ENCODE measurements at regions not wholly inside any gene's neighbourhood (a gene's known extent, or its start where the extent isn't known, plus 50 kb on each side); places are given as distances from the start of the nearest gene placed in this dataset.

- Mint-ChIP-seq H3K27ac (no peak overlapping the region), H3K36me3 (ENCODE audit: low read depth) (no peaks in the 10 kb centered on the region), H3K9me3 (peaks cover 24% of the 10 kb centered on the region), H3K27me3 (ENCODE audit: low read depth) (no peaks in the 10 kb centered on the region), H3K4me3 (no peak overlapping the region), H3K4me1 (ENCODE audit: low read depth) (no peaks in the 10 kb centered on the region)
- DNase-seq (ENCODE audit: low spot score) = no peak
Measured at GRCh38 chr3:166788936-166789335, 591.2 kb downstream of the ZBBX start.

- Mint-ChIP-seq H3K9me3 (peaks cover 50% of the 10 kb centered on the region), H3K27me3 (ENCODE audit: low read depth) (no peaks in the 10 kb centered on the region), H3K27ac (no peak overlapping the region), H3K4me1 (ENCODE audit: low read depth) (no peaks in the 10 kb centered on the region), H3K4me3 (no peak overlapping the region), H3K36me3 (ENCODE audit: low read depth) (no peaks in the 10 kb centered on the region)
- no peak for DNase-seq (ENCODE audit: low spot score)
Measured at GRCh38 chr3:166785876-166786275, 594.2 kb downstream of the ZBBX start.

GRCh38 chr3:166783206-166783605 lies 596.9 kb downstream of the ZBBX start:
- Mint-ChIP-seq H3K27me3 (ENCODE audit: low read depth) (no peaks in the 10 kb centered on the region), H3K9me3 (peaks cover 50% of the 10 kb centered on the region), H3K4me1 (ENCODE audit: low read depth) (no peaks in the 10 kb centered on the region), H3K27ac (no peak overlapping the region), H3K4me3 (no peak overlapping the region), H3K36me3 (ENCODE audit: low read depth) (no peaks in the 10 kb centered on the region)
- no peak for DNase-seq (ENCODE audit: low spot score)

- Mint-ChIP-seq H3K9me3 (peaks cover 32% of the 10 kb centered on the region), H3K4me1 (ENCODE audit: low read depth) (no peaks in the 10 kb centered on the region), H3K27ac (no peak overlapping the region), H3K36me3 (ENCODE audit: low read depth) (no peaks in the 10 kb centered on the region), H3K27me3 (ENCODE audit: low read depth) (no peaks in the 10 kb centered on the region), H3K4me3 (no peak overlapping the region)
- DNase-seq (ENCODE audit: low spot score) = no peak
Measured at GRCh38 chr3:166764698-166765318, 615.3 kb downstream of the ZBBX start.

- Mint-ChIP-seq H3K4me1 (ENCODE audit: low read depth) (no peaks in the 10 kb centered on the region), H3K27ac (no peak overlapping the region), H3K36me3 (ENCODE audit: low read depth) (no peaks in the 10 kb centered on the region), H3K9me3 (peaks cover 31% of the 10 kb centered on the region), H3K27me3 (ENCODE audit: low read depth) (no peaks in the 10 kb centered on the region), H3K4me3 (no peak overlapping the region)
- DNase-seq (ENCODE audit: low spot score) = no peak
Measured at GRCh38 chr3:166759736-166760513, 620.2 kb downstream of the ZBBX start.

GRCh38 chr3:166752214-166752613 lies 627.9 kb downstream of the ZBBX start:
- H3K36me3 Mint-ChIP-seq (ENCODE audit: low read depth) = no peaks in the 10 kb centered on the region
- H3K27ac Mint-ChIP-seq = no peak overlapping the region
- H3K27me3 Mint-ChIP-seq (ENCODE audit: low read depth) = no peaks in the 10 kb centered on the region
- no peak for DNase-seq (ENCODE audit: low spot score)
- no peak overlapping the region for H3K4me3 Mint-ChIP-seq
- no peaks in the 10 kb centered on the region for H3K4me1 Mint-ChIP-seq (ENCODE audit: low read depth)
- H3K9me3 Mint-ChIP-seq = peaks cover 47% of the 10 kb centered on the region

GRCh38 chr3:166743481-166744134 lies 636.5 kb downstream of the ZBBX start:
- H3K27me3 Mint-ChIP-seq (ENCODE audit: low read depth) = no peaks in the 10 kb centered on the region
- H3K9me3 Mint-ChIP-seq = peaks cover 4% of the 10 kb centered on the region
- H3K4me3 Mint-ChIP-seq = no peak overlapping the region
- no peaks in the 10 kb centered on the region for H3K36me3 Mint-ChIP-seq (ENCODE audit: low read depth)
- no peak overlapping the region for H3K27ac Mint-ChIP-seq
- no peak for DNase-seq (ENCODE audit: low spot score)
- no peaks in the 10 kb centered on the region for H3K4me1 Mint-ChIP-seq (ENCODE audit: low read depth)

GRCh38 chr3:166734734-166735133 lies 645.4 kb downstream of the ZBBX start:
- Mint-ChIP-seq H3K4me1 (ENCODE audit: low read depth) (no peaks in the 10 kb centered on the region), H3K27me3 (ENCODE audit: low read depth) (no peaks in the 10 kb centered on the region), H3K4me3 (no peak overlapping the region), H3K27ac (no peak overlapping the region), H3K36me3 (ENCODE audit: low read depth) (no peaks in the 10 kb centered on the region), H3K9me3 (peaks cover 9% of the 10 kb centered on the region)
- no peak for DNase-seq (ENCODE audit: low spot score)

- no peaks in the 10 kb centered on the region for H3K36me3 Mint-ChIP-seq (ENCODE audit: low read depth)
- no peak for DNase-seq (ENCODE audit: low spot score)
- H3K9me3 Mint-ChIP-seq = peaks cover 19% of the 10 kb centered on the region
- H3K4me3 Mint-ChIP-seq = no peak overlapping the region
- no peaks in the 10 kb centered on the region for H3K27me3 Mint-ChIP-seq (ENCODE audit: low read depth)
- H3K4me1 Mint-ChIP-seq (ENCODE audit: low read depth) = no peaks in the 10 kb centered on the region
- H3K27ac Mint-ChIP-seq = no peak overlapping the region
Measured at GRCh38 chr3:166731701-166732100, 648.4 kb downstream of the ZBBX start.

GRCh38 chr3:166721466-166721865 lies 658.6 kb downstream of the ZBBX start:
- Mint-ChIP-seq H3K27me3 (ENCODE audit: low read depth) (no peaks in the 10 kb centered on the region), H3K27ac (no peak overlapping the region), H3K4me3 (no peak overlapping the region), H3K36me3 (ENCODE audit: low read depth) (no peaks in the 10 kb centered on the region), H3K4me1 (ENCODE audit: low read depth) (no peaks in the 10 kb centered on the region), H3K9me3 (peaks cover 18% of the 10 kb centered on the region)
- DNase-seq (ENCODE audit: low spot score) = no peak

GRCh38 chr3:166714206-166714605 lies 665.9 kb downstream of the ZBBX start:
- H3K4me3 Mint-ChIP-seq = no peak overlapping the region
- no peaks in the 10 kb centered on the region for H3K27me3 Mint-ChIP-seq (ENCODE audit: low read depth)
- H3K9me3 Mint-ChIP-seq = peaks cover 8% of the 10 kb centered on the region
- no peak for DNase-seq (ENCODE audit: low spot score)
- no peaks in the 10 kb centered on the region for H3K36me3 Mint-ChIP-seq (ENCODE audit: low read depth)
- H3K27ac Mint-ChIP-seq = no peak overlapping the region
- H3K4me1 Mint-ChIP-seq (ENCODE audit: low read depth) = no peaks in the 10 kb centered on the region

GRCh38 chr3:166713787-166714186 lies 666.3 kb downstream of the ZBBX start:
- Mint-ChIP-seq H3K36me3 (ENCODE audit: low read depth) (no peaks in the 10 kb centered on the region), H3K27me3 (ENCODE audit: low read depth) (no peaks in the 10 kb centered on the region), H3K4me3 (no peak overlapping the region), H3K9me3 (peaks cover 8% of the 10 kb centered on the region), H3K4me1 (ENCODE audit: low read depth) (no peaks in the 10 kb centered on the region), H3K27ac (no peak overlapping the region)
- DNase-seq (ENCODE audit: low spot score) = no peak

GRCh38 chr3:166706094-166706493 lies 674.0 kb downstream of the ZBBX start:
- Mint-ChIP-seq H3K36me3 (ENCODE audit: low read depth) (no peaks in the 10 kb centered on the region), H3K9me3 (peaks cover 5% of the 10 kb centered on the region), H3K27ac (no peak overlapping the region), H3K27me3 (ENCODE audit: low read depth) (no peaks in the 10 kb centered on the region), H3K4me1 (ENCODE audit: low read depth) (no peaks in the 10 kb centered on the region), H3K4me3 (no peak overlapping the region)
- DNase-seq (ENCODE audit: low spot score) = no peak

GRCh38 chr3:166697495-166697894 lies 682.6 kb downstream of the ZBBX start:
- DNase-seq (ENCODE audit: low spot score) = no peak
- Mint-ChIP-seq H3K4me1 (ENCODE audit: low read depth) (no peaks in the 10 kb centered on the region), H3K36me3 (ENCODE audit: low read depth) (no peaks in the 10 kb centered on the region), H3K4me3 (no peak overlapping the region), H3K27ac (no peak overlapping the region), H3K27me3 (ENCODE audit: low read depth) (no peaks in the 10 kb centered on the region), H3K9me3 (peaks cover 8% of the 10 kb centered on the region)

Measured in T-helper 2 cell treated with Interferon-gamma antibody and Interleukin-4, amounts not matched to agents 5 μg/mL and 100 μg/mL, for 36 hours (primary cell).